Head of caudate nucleus (tissue), 42 donors: ENCODE measurements at regions not wholly inside any gene's neighbourhood (a gene's known extent, or its start where the extent isn't known, plus 50 kb on each side); places are given as distances from the start of the nearest gene placed in this dataset.

ENCODE experiments used
- DNase-seq, 42 donors: peaks; one replicate each; pipeline versions ENCODE4 v3.0.0 to v3.0.0-alpha.2; 2020 to 2021; ENCODE audit warnings: mixed read lengths in 7 of 42
- intact Hi-C: fragments of 100-400 bp; cut with DNase I; formaldehyde crosslinking; loops from one replicate; pipeline ENCODE4 v1.15.0; 2022

GRCh38 chr5:2985718-2986117 lies 234.2 kb upstream of the IRX2 start:
- no peak for DNase-seq
- intact Hi-C loops, result no loop called here

- no peak for DNase-seq
- intact Hi-C loops, result no loop called here
Observed at GRCh38 chr5:2983583-2984300, 232.3 kb upstream of the IRX2 start.

DNA sequence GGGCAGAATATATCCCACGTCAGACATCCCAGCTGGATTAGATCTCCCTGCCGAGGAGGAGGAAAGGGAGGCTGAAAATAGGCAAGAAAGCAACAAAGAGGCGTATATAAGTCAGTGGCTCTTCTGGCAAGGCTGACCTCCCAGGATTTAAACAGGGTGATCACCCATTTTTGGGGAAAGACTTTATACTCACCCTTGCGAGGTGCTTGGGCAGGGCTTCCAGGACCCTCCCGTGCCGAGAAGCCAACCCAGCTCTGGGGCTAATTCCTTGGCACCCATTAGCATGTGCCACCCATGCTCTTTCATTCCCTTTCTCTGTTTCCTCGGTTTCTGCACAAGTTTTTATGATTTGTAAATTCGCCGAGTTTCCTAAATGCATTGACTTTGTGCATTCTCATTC lies 230.2 kb upstream of the IRX2 start:
- intact Hi-C loops, result no loop called here
- no peak for DNase-seq

DNA sequence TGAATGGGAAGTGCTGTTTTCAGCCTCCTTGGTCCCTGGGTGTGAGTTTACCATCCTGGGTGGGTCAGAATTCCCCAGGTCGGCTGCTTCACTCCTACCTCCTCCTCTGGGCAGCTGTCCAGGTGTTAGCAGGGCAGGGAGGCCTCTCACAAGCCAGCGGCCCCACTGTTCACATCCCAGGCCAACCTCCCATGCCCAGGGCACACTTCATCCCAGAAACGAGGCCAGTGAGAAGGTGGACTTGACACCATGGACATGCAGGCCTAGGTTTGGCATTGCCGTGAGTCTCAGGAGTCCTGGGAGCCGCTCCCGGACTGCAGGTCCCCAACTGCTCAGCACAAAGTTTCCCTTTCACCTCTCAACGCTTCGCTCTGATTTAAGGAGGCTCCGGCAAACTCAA lies 229.6 kb upstream of the IRX2 start:
- intact Hi-C loops, result no loop called here
- no peak for DNase-seq

- intact Hi-C loops, result no loop called here
- peak in 1 of 42 donors; percentile 2 for DNase-seq
Observed at GRCh38 chr5:2960294-2960693, 208.8 kb upstream of the IRX2 start.

- intact Hi-C loops, result no loop called here
- no peak for DNase-seq
Observed at GRCh38 chr5:2958976-2959375, 207.5 kb upstream of the IRX2 start.

DNA sequence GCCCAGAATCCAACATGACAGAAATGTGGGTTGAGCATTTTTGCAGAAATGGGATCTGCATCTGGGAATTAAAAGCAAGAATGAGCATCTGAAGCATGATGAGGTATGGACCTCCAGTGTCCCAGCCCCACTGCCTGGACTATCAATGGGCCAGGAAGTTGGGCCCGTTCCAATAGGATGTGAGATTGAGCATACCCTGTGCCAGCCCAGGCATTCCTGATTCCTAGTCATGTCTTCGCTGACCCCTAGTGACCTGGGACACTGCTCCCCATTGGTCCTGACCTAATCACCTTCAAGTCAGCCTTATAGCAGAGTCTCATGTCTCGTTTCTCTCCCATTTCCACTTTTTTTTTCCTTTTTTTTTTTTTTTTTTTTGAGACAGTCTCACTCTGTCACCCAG lies 197.4 kb upstream of the IRX2 start:
- DNase-seq, result no peak
- intact Hi-C loops, result no loop called here

- no peak for DNase-seq
- intact Hi-C loops, result no loop called here
Observed at GRCh38 chr5:2946315-2946714, 194.8 kb upstream of the IRX2 start.

DNA sequence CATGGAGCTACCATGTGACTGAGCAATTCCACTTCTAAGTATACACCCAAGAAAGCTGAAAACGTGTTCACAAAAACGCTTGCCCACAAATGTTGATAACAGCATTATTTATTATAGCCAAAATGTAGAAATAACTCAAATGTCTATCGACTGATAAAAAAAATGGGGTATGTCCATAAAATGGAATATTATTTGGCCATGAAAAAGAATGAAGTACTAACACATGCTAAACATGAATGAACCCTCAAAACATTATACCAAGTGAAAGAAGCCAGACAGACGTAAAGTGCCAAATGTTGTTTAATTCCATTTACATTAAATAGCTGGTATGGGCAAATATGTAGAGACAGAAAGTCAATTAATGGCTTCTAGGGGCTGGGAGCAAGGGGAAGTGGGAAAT lies 184.9 kb upstream of the IRX2 start:
- no peak for DNase-seq

GRCh38 chr5:2929779-2930178 lies 178.3 kb upstream of the IRX2 start:
- DNase-seq, result no peak
- intact Hi-C loops, result no loop called here

More for the DNA sequence above, 184.9 kb upstream of the IRX2 start:
- intact Hi-C loops, result no loop called here

GRCh38 chr5:2921651-2922050 lies 170.2 kb upstream of the IRX2 start:
- no peak for DNase-seq
- intact Hi-C loops, result no loop called here

GRCh38 chr5:2921176-2921575 lies 169.7 kb upstream of the IRX2 start:
- DNase-seq, result no peak
- intact Hi-C loops, result no loop called here

- intact Hi-C loops, result no loop called here
Observed at GRCh38 chr5:2920312-2920711, 168.8 kb upstream of the IRX2 start.

DNA sequence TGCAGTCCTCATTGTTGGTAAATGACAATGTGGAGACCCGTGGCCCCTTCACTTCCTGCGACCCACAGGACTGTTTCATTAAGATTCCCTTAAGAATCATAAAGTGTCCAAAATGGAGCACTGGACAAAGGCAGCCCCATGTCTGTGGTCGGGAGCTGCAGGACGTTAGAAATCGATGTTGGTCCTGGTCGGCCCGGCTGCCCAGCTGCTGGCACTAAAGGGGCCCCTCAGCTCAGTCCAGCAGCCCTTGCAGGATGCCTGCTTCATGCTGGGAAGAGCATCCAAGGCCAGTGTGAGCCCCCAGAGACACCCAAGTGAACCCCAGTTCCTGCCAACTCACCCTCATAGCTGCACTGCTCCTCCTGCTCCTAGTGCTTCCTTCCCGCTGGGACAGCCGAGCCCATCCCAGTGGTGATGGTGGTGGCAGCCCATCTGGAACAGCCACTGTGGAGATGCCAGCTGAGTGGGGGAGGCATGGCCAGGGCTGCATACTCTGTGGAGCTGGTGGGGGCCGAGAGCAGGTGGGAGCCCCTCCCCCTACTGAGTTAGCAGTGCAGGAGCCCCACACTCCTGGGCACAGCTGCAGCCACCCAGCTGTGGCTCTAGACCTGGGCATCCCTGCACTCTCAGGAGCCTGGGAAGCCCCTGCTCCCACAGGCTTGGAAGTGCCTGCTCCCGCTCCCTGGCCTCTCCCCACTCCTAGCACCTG lies 168.0 kb upstream of the IRX2 start:
- intact Hi-C loops, result no loop called here
- no peak for DNase-seq

More at GRCh38 chr5:2920312-2920711, 168.8 kb upstream of the IRX2 start:
- DNase-seq, result no peak

DNA sequence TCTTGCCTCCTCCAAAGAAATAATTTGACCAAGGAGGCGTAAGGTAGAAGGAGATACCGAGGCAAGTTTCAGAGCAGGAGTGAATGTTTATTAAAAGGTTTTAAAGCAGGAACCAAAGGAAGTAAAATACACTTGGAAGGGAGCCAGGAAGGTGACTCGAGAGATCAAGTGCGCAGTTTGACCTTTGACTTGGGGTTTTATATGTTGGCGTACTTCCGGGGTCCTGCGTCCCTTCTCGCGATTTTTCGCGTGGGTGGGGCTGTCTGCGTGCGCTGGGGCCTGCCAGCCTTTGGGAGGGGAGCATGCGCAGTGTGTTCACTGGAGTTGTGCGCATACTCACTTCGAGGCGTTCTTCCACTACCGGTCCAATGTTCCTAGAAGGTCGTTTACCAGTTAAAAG lies 166.0 kb upstream of the IRX2 start:
- intact Hi-C loops, result no loop called here
- peak in 2 of 42 donors; percentile 16 to 24 for DNase-seq

- intact Hi-C loops, result no loop called here
- DNase-seq, result peak in 3 of 42 donors; percentile 8 to 21 (median 10)
Observed at GRCh38 chr5:2917093-2917492, 165.6 kb upstream of the IRX2 start.

DNA sequence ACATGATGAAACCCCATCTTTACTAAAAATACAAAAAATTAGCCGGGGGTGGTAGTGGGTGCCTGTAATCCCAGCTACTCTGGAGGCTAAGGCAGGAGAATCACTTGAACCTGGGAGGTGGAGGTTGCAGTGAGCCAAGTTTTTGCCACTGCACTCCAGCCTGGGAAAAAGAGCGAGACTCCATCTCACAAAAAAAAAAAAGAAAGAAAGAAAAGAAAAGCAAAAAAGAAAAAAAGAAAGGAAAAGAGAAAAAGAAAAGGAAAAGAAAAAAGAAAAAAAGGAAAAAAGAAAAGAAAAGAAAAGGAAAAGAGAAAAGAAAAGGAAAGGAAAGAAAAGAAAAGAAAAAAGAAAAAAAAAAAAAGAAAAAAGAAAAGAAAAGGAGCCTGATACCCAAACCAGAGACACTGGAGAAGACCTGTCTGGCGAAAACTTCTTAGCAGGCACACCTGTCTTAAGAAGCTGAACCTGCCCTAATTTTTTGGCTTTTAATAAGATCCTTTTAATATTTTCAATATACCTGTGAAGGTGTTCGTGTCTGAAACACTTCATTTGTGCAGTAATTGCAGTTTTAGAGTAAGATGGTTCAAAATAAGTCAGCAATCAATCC lies 164.7 kb upstream of the IRX2 start:
- DNase-seq, result peak in 2 of 42 donors; percentile 13 to 17
- intact Hi-C loops, result no loop called here

DNA sequence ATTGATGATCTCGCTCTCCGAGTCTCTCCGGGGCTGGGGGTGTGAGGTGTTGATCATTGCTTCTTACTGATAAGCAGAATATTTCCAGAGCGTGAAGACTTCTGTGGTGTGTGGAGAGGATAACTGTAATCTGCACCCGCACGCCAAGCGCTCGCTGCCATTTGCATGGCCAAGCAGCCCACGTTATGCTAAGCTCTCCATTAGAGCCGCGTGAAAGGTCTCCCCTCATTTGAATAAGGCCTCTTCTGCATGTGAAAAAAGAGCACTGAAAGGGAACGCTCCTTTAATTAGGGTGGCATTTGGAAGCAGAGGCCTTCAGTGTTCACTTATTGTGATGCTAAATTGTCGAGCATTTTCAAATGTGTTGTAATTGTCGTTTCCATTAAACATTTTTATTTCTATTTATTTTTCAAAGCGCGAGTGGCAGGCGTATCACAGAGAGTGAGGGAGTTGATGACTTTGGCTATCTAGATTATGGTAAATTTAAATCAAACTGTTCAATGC lies 163.6 kb upstream of the IRX2 start:
- peak in 5 of 42 donors; percentile 8 to 39 (median 25) for DNase-seq
- intact Hi-C loops, result no loop called here

DNA sequence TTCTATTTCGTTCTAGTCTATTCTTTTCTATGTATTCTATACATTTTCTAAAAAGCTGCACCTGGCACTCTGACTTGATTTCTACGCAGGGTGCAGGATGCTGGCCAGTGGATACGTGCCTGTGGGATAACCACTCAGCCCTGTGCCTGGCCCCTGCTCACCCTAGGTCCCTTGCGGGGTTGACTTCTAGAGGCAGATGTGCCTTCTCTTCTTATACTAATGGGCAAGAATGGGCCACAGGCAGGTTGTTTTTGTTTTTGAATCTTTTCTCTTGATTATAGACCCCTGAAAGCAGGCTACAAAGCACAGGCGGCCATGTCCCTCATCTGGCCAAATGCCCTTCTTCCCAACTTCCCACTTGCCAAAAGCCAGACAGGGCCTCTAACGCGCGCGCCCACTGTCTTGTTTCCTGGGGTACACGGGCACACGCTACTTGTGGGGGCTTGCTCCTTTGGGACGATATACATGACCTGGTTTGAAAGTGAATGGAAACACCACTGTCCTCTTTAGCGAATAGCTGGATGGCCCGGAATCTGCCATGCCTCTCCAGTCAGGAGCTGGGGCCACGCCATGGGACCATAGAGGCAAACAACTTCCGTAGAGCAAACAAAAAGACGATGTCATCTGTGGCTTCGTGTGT lies 162.7 kb upstream of the IRX2 start:
- DNase-seq, result peak in 4 of 42 donors; percentile 6 to 33 (median 24)
- intact Hi-C loops, result no loop called here

GRCh38 chr5:2913281-2913680 lies 161.8 kb upstream of the IRX2 start:
- peak in 5 of 42 donors; percentile 4 to 29 (median 13) for DNase-seq
- intact Hi-C loops, result no loop called here
